K562 (cell line): ENCODE measurements at regions not wholly inside any gene's neighbourhood (a gene's known extent, or its start where the extent isn't known, plus 50 kb on each side); places are given as distances from the start of the nearest gene placed in this dataset.

Experiments used
- KLF16 ChIP-seq: IDR thresholded peaks from 2 replicates; pipeline ENCODE4 v1.6.1; 2016; ENCODE audit warnings: antibody characterized with exemption
- LCOR ChIP-seq: sonication (generic); formaldehyde crosslinking; IDR thresholded peaks from 2 replicates; pipeline ENCODE4 v1.8.0; 2022; ENCODE audit warnings: mild to moderate bottlenecking, missing genetic modification reagents
- POLR2A ChIP-seq: fragments of 450-650 bp; conservative IDR thresholded peaks from 2 replicates; pipeline ENCODE4 v1.6.1; 2016

- TF ChIP-seq LCOR (no peak), KLF16 (no peak), POLR2A (no peak)
These were observed 409.9 kb downstream of the CPS1 start for GRCh38 chr2:210966330-210966729.
